Thyroid gland (tissue), 4 donors: ENCODE measurements at regions not wholly inside any gene's neighbourhood (a gene's known extent, or its start where the extent isn't known, plus 50 kb on each side); places are given as distances from the start of the nearest gene placed in this dataset.

Source experiments
- DNase-seq, 2 donors: peaks; one replicate each; pipeline ENCODE4 v3.0.0-alpha.2; 2019
- H3K27ac ChIP-seq, 3 donors: fragments of 200-600 bp; sonication (generic); 1 replicate in 2 of 3; 2 replicates in 1 of 3; pipeline ENCODE4 v1.5.1; 2016 to 2019; ENCODE audit warnings: mild to moderate bottlenecking in 1 of 3, moderate library complexity in 1 of 3
- H3K27me3 ChIP-seq: fragments of 200-600 bp; sonication (generic); one replicate; pipeline ENCODE4 v1.5.1; 2019
- H3K36me3 ChIP-seq, 2 donors: fragments of 200-600 bp; sonication (generic); one replicate each; pipeline ENCODE4 v1.5.1; 2016 to 2019
- H3K4me1 ChIP-seq, 2 donors: fragments of 200-600 bp; sonication (generic); one replicate each; pipeline ENCODE4 v1.5.1; 2017 to 2019
- H3K4me3 ChIP-seq, 3 donors: fragments of 200-600 bp; sonication (generic); replicated peaks in 1 of 3; 1 replicate in 2 of 3; 2 replicates in 1 of 3; pipeline ENCODE4 v1.5.1; 2016; ENCODE audit warnings: mild to moderate bottlenecking in 1 of 3
- H3K9me3 ChIP-seq: fragments of 200-600 bp; sonication (generic); one replicate; pipeline ENCODE4 v1.5.1; 2017
- CTCF ChIP-seq, 6 experiments: fragments of 200-600 bp in 3 of 6; fragments of 450-650 bp in 3 of 6; sonication (generic) in 3 of 6; IDR thresholded peaks; one replicate each; pipeline ENCODE4 v1.5.1; 2016 to 2019; ENCODE audit warnings: antibody characterized with exemption in 6 of 6, mild to moderate bottlenecking in 2 of 6, inconsistent platforms in 1 of 6, moderate library complexity in 1 of 6
- POLR2A ChIP-seq, 2 donors: fragments of 450-650 bp; IDR thresholded peaks; one replicate each; pipeline ENCODE4 v1.6.1; 2017; ENCODE audit warnings: antibody characterized with exemption in 2 of 2, mild to moderate bottlenecking in 2 of 2, moderate library complexity in 1 of 2
- WGBS, 2 donors: methylation state at CpG; one replicate each; pipeline ENCODE4 v1.1.5; 2017; 5-methylcytosine and 5-hydroxymethylcytosine counted together
- intact Hi-C: fragments of 100-400 bp; cut with DNase I; formaldehyde crosslinking; loops from one replicate; pipeline ENCODE4 v1.15.1; 2023

GRCh38 chrX:20498851-20499635 lies 232.3 kb upstream of the RPS6KA3 start:
- Histone ChIP-seq H3K9me3 (no peaks in the 10 kb centered on the region), H3K4me1 (no peaks in the 10 kb centered on the region), H3K4me3 (no peak overlapping the region), H3K27me3 (no peaks in the 10 kb centered on the region), H3K27ac (no peak overlapping the region), H3K36me3 (no peaks in the 10 kb centered on the region)
- intact Hi-C loops, result no loop called here
- 76 to 79% methylated on average over 7 of the region's 7 CpGs for WGBS, 2 donors
- no peak for TF ChIP-seq CTCF (IDR thresholded peaks at IDR 0.05)
- no peak for TF ChIP-seq POLR2A (IDR thresholded peaks at IDR 0.05)
- DNase-seq, result no peak

- intact Hi-C loops, result no loop called here
- no peaks in the 10 kb centered on the region for H3K36me3 ChIP-seq
- DNase-seq, result no peak
- H3K4me1 ChIP-seq, result no peaks in the 10 kb centered on the region
- H3K9me3 ChIP-seq, result no peaks in the 10 kb centered on the region
- H3K4me3 ChIP-seq, result no peak overlapping the region
- no peak overlapping the region for H3K27ac ChIP-seq
- TF ChIP-seq POLR2A (IDR thresholded peaks at IDR 0.05), result no peak
- no peak for TF ChIP-seq CTCF (IDR thresholded peaks at IDR 0.05)
- WGBS, 2 donors, result 83 to 93% methylated on average over 2 of the region's 2 CpGs
- H3K27me3 ChIP-seq, result no peaks in the 10 kb centered on the region
Measured at GRCh38 chrX:20495575-20495974, 228.9 kb upstream of the RPS6KA3 start.

- Histone ChIP-seq H3K27ac (no peak overlapping the region), H3K9me3 (no peaks in the 10 kb centered on the region), H3K4me1 (no peaks in the 10 kb centered on the region), H3K36me3 (no peaks in the 10 kb centered on the region), H3K4me3 (no peak overlapping the region), H3K27me3 (no peaks in the 10 kb centered on the region)
- intact Hi-C loops, result no loop called here
- DNase-seq, result no peak
- no peak for TF ChIP-seq POLR2A (IDR thresholded peaks at IDR 0.05)
- no peak for TF ChIP-seq CTCF (IDR thresholded peaks at IDR 0.05)
- WGBS, 2 donors, result 82 to 93% methylated on average over 1 of the region's 1 CpG
Measured at GRCh38 chrX:20488473-20488872, 221.8 kb upstream of the RPS6KA3 start.

- Histone ChIP-seq H3K9me3 (no peaks in the 10 kb centered on the region), H3K27ac (no peak overlapping the region), H3K4me1 (no peaks in the 10 kb centered on the region), H3K4me3 (no peak overlapping the region), H3K36me3 (no peaks in the 10 kb centered on the region), H3K27me3 (no peaks in the 10 kb centered on the region)
- 87 to 90% methylated on average over 1 of the region's 1 CpG for WGBS, 2 donors
- intact Hi-C loops, result no loop called here
- no peak for DNase-seq
- TF ChIP-seq CTCF (IDR thresholded peaks at IDR 0.05), result no peak
- TF ChIP-seq POLR2A (IDR thresholded peaks at IDR 0.05), result no peak
Measured at GRCh38 chrX:20487227-20487626, 220.5 kb upstream of the RPS6KA3 start.

- 86 to 91% methylated on average over 2 of the region's 2 CpGs for WGBS, 2 donors
- intact Hi-C loops, result no loop called here
Measured at GRCh38 chrX:20481632-20482031, 214.9 kb upstream of the RPS6KA3 start.

More at GRCh38 chrX:20481632-20482031, 214.9 kb upstream of the RPS6KA3 start:
- Histone ChIP-seq H3K4me1 (no peaks in the 10 kb centered on the region), H3K36me3 (no peaks in the 10 kb centered on the region), H3K27me3 (no peaks in the 10 kb centered on the region), H3K9me3 (no peaks in the 10 kb centered on the region), H3K27ac (no peak overlapping the region), H3K4me3 (no peak overlapping the region)
- no peak for DNase-seq
- no peak for TF ChIP-seq POLR2A (IDR thresholded peaks at IDR 0.05)
